ENCODE measurements at regions not wholly inside any gene's neighbourhood (a gene's known extent, or its start where the extent isn't known, plus 50 kb on each side); places are given as distances from the start of the nearest gene placed in this dataset.
A peak's percentile ranks its signal among the peaks of the same experiment; 100 is the strongest.

- peaks cover 6% of the 10 kb centered on the region for H3K36me3 Mint-ChIP-seq
- H3K4me3 Mint-ChIP-seq, result no peak overlapping the region
- H3K27ac Mint-ChIP-seq, result no peak overlapping the region
- H3K27me3 Mint-ChIP-seq, result no peaks in the 10 kb centered on the region
- H3K9me3 Mint-ChIP-seq, result peaks cover 0 to 12% (median 5%) of the 10 kb centered on the region in 3 donors
- peaks cover 0 to 3% (median 0%) of the 10 kb centered on the region in 3 donors for H3K4me1 Mint-ChIP-seq
These were observed 254.8 kb upstream of the PDE4D start for GRCh38 chr5:60148366-60148765.

DNA sequence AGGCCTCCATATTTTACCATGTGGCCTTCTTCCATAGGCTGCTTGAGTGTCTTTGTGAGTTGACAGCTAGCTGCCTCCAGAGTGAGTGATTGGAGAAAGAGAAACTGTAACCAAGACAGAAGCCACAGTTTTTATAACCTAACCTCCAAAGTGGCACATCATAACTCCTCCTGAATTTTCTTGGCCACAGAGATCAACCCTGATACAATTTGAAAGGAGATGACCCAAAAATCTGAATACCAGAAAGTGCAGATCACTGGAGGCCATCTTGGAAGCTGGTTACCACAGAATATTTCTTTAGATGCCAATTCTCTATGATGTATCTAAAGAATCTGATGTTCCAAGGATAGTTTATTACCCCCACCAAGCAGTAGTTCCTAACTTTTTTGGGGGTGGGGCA is 254.3 kb upstream of the PDE4D start:
- no peak overlapping the region for H3K4me3 Mint-ChIP-seq
- H3K36me3 Mint-ChIP-seq, result peaks cover 6% of the 10 kb centered on the region
- no peak overlapping the region for H3K27ac Mint-ChIP-seq
- peaks cover 0 to 12% (median 5%) of the 10 kb centered on the region in 3 donors for H3K9me3 Mint-ChIP-seq
- H3K4me1 Mint-ChIP-seq, result no peaks in the 10 kb centered on the region
- no peaks in the 10 kb centered on the region for H3K27me3 Mint-ChIP-seq

DNA sequence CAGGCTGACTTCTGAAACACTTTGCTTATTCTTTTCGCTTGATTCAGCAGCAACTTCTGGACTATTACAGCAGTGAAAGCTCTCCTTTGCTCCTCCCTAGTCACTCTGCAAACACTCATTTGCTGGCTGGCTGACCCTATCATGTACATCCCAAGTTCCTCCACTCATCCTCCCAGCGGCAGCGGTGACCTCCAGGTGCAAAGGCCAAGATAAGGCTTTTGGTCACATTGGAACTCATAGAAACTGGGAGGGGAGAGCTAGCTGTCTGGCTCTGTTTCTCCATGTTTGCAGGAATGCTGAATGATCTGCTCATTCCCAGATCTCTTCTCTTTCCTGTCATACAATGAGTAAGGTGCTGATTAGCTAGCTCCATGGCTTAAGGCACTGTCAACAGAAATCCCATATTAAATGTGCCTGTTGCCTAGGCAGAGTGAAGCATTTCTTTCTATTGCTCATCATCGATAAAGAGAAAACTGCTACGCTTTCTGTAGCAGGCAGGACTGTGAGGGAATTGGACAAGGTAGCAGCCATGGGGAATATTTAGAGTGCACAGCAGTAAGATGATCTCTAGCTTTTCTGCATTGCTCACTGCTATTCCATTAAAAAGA is 250.5 kb upstream of the PDE4D start:
- peaks cover 8% of the 10 kb centered on the region for H3K36me3 Mint-ChIP-seq
- no peaks in the 10 kb centered on the region for H3K27me3 Mint-ChIP-seq
- no peak overlapping the region for H3K4me3 Mint-ChIP-seq
- peaks cover 0 to 2% (median 2%) of the 10 kb centered on the region in 3 donors for H3K9me3 Mint-ChIP-seq
- H3K4me1 Mint-ChIP-seq, result no peaks in the 10 kb centered on the region
- H3K27ac Mint-ChIP-seq, result no peak overlapping the region

GRCh38 chr5:60141119-60141518 is 247.6 kb upstream of the PDE4D start:
- Mint-ChIP-seq H3K27me3 (no peaks in the 10 kb centered on the region), H3K36me3 (peaks cover 1% of the 10 kb centered on the region), H3K9me3 (peaks cover 0 to 3% (median 0%) of the 10 kb centered on the region in 3 donors), H3K4me3 (no peak overlapping the region), H3K27ac (no peak overlapping the region), H3K4me1 (no peaks in the 10 kb centered on the region)

- H3K27ac Mint-ChIP-seq, result no peak overlapping the region
- H3K4me1 Mint-ChIP-seq, result no peaks in the 10 kb centered on the region
- H3K9me3 Mint-ChIP-seq, result peaks cover 0 to 3% (median 0%) of the 10 kb centered on the region in 3 donors
- H3K4me3 Mint-ChIP-seq, result no peak overlapping the region
- no peaks in the 10 kb centered on the region for H3K36me3 Mint-ChIP-seq
- no peaks in the 10 kb centered on the region for H3K27me3 Mint-ChIP-seq
These were observed 243.3 kb upstream of the PDE4D start for GRCh38 chr5:60136841-60137240.

DNA sequence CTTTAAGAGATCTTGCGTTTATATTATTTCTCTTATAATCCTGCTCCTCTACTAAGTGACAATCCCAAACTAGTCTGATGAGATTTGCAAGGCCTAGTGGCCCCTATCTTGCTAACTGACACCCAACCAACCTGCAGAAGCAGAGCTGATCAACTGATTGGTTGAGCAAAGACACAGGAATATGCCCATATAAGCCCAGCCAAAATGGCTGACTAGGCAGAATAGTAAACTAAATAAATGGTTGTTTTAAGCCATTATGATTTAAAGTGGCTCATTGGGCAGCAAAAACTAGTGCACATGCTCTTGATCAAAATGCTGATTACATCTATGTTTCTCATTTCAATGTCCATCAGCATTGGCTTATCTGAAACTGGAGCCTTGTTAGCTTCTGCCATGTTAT is 238.0 kb upstream of the PDE4D start:
- Mint-ChIP-seq H3K4me1 (no peaks in the 10 kb centered on the region), H3K36me3 (no peaks in the 10 kb centered on the region), H3K4me3 (no peak overlapping the region), H3K27me3 (no peaks in the 10 kb centered on the region), H3K9me3 (peaks cover 0 to 8% (median 2%) of the 10 kb centered on the region in 3 donors), H3K27ac (no peak overlapping the region)

DNA sequence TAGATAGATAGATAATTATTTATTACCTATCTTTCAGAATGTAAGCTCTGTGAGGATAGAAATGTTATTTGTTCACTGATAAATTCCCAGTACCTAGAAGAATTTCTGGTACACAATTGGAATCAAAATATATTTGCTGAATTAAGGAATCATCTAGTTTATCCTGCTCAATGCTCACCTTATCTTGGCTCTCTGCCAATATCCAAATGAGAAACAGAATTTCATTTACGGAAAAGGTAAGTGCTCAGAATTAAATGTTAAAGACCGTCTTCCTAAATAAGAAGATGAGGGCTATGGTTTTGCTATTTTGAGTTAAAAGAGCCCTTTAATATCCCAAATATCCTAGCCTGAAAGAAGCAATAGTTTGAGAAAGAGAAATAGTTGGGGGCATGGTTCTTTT is 232.1 kb upstream of the PDE4D start:
- Mint-ChIP-seq H3K36me3 (no peaks in the 10 kb centered on the region), H3K9me3 (peaks cover 0 to 9% (median 2%) of the 10 kb centered on the region in 3 donors), H3K4me3 (no peak overlapping the region), H3K27me3 (no peaks in the 10 kb centered on the region), H3K4me1 (no peaks in the 10 kb centered on the region), H3K27ac (no peak overlapping the region)

DNA sequence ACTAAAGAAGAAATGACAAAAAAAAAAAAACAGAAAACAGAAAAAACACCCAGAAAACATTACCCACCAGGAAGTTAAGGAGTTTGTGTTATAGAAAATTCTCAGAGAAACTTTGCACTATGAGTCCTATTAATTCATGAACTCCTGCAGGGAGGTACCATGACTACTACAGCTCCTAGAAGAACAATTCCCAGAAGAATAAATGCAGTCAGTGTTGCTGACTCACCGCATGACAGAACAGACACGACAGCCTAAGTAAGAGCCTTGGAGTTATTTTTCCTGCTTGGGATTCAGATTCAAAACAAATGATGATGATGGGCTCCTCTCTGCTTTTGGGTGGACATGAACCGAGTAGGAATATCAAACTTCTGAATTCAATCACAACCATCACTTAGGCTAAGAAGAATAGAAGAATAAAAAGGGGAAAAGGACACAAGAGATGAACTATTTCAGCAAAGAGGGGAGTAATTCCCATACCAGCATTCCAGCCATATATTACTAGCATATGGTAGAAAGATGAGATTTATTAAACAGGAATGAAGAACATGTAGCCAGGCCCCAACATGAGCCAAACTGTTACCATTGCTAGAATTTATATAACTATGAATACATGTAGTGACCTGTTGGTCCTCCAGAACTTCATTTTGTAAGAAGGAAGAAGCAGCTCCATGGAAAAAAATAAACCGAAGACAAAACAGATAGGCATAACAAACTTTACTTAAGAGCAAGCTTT is 209.6 kb upstream of the PDE4D start:
- H3K27ac Mint-ChIP-seq, result no peak overlapping the region
- peaks cover 0 to 4% (median 0%) of the 10 kb centered on the region in 3 donors for H3K4me1 Mint-ChIP-seq
- peaks cover 1% of the 10 kb centered on the region for H3K27me3 Mint-ChIP-seq
- peak overlapping the region in 1 of 4 donors; percentile 41 for H3K4me3 Mint-ChIP-seq
- H3K9me3 Mint-ChIP-seq, result peaks cover 0 to 6% (median 2%) of the 10 kb centered on the region in 3 donors
- peaks cover 3% of the 10 kb centered on the region for H3K36me3 Mint-ChIP-seq

DNA sequence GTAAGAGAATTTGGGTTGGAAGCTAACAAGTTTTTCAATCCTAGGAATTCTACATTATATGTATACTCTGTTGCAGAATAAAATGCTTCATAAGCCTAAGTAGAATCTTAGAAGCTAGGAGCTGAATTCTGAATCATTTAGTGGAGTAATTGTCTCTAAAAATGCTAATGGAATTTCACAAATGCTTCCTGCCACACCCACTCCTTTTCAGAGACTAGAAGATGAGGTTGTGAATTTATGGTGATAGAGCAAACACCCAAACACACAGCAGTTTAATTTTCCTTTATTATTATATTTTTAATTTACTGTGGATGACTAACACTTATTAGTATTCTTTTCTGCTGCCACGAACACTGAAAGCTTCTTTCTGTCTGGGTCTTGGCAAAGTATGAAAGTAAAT is 208.0 kb upstream of the PDE4D start:
- peaks cover 1% of the 10 kb centered on the region for H3K27me3 Mint-ChIP-seq
- H3K4me1 Mint-ChIP-seq, result peaks cover 0 to 4% (median 0%) of the 10 kb centered on the region in 3 donors
- H3K9me3 Mint-ChIP-seq, result peaks cover 0 to 6% (median 2%) of the 10 kb centered on the region in 3 donors
- no peak overlapping the region for H3K27ac Mint-ChIP-seq
- no peak overlapping the region for H3K4me3 Mint-ChIP-seq
- H3K36me3 Mint-ChIP-seq, result peaks cover 3% of the 10 kb centered on the region

DNA sequence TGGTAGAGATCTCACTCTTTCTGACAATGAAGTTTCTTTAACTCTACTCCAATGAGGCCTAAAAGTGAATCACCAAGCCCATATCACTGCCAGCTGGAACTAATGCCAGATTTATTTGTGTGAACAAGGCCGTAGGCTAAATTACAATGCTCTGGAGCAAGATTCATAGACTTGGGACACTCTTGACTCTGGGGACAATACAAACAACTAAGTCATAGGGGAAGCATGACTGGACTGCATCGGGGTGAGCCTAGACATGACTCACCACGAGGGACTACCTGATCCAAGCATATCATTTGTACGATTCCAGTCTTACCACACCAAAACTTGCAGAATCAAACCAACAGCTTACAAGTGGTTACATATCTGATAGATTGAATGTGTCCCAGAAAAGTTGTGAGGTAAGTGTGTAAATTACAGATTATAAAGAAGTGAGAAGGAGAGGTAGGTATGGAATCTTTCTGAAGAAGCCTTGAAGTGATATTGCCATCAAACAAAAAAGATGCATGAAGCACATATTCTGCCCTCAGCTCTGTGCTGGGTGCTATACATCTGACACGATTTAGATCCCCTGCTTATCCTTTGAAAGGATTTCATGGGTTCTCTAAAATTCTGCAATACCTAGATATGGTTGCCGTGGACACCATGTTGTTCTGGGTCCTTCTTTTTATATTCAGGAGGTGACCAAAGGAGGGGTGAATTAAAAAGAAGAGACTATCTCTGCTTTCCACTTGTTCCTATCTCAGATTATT is 199.3 kb upstream of the PDE4D start:
- Mint-ChIP-seq H3K27me3 (no peaks in the 10 kb centered on the region), H3K4me3 (no peak overlapping the region), H3K36me3 (peaks cover 3% of the 10 kb centered on the region), H3K4me1 (no peaks in the 10 kb centered on the region), H3K27ac (no peak overlapping the region), H3K9me3 (peaks cover 0 to 5% (median 3%) of the 10 kb centered on the region in 3 donors)

DNA sequence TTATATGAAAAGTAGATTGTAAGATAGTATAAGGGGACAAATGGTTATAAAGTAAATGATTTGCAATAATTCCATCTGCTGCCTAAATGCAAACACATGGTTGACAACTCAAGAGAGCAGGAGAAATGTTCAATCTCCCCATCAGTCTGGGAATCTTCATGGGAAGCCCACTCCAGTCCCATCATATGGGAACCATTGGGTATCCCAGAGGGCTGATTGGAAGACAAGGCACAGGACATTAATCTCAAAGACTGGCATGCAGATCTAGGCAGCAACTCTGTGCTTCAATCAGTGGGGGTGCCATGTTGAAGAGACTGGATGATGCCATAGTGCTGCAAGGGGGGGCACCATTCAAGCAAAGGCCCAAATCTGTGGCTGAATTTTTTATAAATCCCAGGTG is 193.1 kb upstream of the PDE4D start:
- Mint-ChIP-seq H3K36me3 (no peaks in the 10 kb centered on the region), H3K4me3 (no peak overlapping the region), H3K27ac (no peak overlapping the region), H3K27me3 (peaks cover 1% of the 10 kb centered on the region), H3K4me1 (no peaks in the 10 kb centered on the region), H3K9me3 (peaks cover 0 to 20% (median 15%) of the 10 kb centered on the region in 3 donors)

DNA sequence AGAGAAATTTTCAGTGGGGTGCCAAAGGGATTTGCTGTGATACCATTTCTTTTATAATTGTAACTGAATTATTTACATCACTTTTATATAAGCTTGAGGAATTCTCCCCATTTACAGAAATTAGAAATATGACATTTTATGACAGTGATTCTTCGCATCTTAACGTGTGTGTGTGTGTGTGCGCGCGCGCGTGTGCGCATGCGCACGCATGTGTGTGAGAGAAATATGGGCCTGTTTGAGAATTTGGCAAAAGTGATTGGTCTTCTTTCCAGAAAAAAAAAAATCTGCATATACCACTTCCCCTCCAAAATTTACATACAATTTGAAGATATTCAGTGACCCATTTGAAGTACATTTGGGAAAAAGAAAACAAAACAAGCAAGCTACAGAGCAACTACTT is 190.7 kb upstream of the PDE4D start:
- Mint-ChIP-seq H3K36me3 (no peaks in the 10 kb centered on the region), H3K4me3 (no peak overlapping the region)

DNA sequence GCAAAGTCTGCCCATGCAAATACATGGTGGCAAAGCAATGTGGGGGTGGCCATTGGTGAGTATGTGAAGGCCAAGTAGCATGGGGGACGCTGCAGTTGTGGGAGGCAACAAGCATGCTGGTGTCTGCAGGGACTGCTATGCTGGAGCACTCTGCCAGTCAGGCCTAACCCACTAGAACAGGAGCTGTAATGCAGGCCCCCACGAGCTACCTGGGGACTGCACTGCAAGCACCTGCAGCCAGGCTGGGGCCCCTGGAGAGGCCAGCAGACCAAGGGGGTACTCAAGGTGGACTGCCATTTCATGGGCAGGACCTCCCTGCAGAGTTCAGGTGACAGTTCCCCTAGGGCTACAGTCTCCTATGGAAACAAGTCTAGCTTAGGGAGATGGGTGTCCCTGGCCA is 183.8 kb upstream of the PDE4D start:
- Mint-ChIP-seq H3K9me3 (peaks cover 6 to 46% (median 27%) of the 10 kb centered on the region in 3 donors), H3K27ac (no peak overlapping the region), H3K4me3 (no peak overlapping the region), H3K4me1 (no peaks in the 10 kb centered on the region), H3K27me3 (no peaks in the 10 kb centered on the region), H3K36me3 (peaks cover 2% of the 10 kb centered on the region)

More for the DNA sequence above, 190.7 kb upstream of the PDE4D start:
- peaks cover 1% of the 10 kb centered on the region for H3K27me3 Mint-ChIP-seq
- peaks cover 0 to 30% (median 19%) of the 10 kb centered on the region in 3 donors for H3K9me3 Mint-ChIP-seq
- no peak overlapping the region for H3K27ac Mint-ChIP-seq
- H3K4me1 Mint-ChIP-seq, result no peaks in the 10 kb centered on the region

DNA sequence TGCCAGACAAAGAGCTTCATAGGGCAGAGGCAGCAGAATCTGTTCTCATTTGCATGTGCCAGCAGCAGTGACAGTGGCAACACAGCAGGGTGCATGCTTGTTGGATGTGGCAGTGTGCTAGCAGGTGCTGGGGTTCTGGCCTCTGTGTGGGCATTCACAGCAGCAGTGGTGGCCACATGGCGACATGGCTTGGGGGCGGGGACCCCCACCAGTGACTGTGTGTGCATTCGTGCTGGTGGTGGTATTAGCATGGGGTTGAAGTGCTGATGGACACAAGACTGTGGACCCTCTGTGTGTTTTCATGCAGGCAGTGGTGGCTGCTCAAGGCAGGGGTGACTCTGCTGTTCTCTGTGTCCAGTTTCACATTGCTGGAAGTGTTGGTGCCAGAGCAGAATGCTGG is 183.2 kb upstream of the PDE4D start:
- Mint-ChIP-seq H3K9me3 (peaks cover 6 to 45% (median 27%) of the 10 kb centered on the region in 3 donors), H3K27me3 (no peaks in the 10 kb centered on the region), H3K27ac (no peak overlapping the region), H3K4me3 (no peak overlapping the region), H3K4me1 (no peaks in the 10 kb centered on the region), H3K36me3 (peaks cover 2% of the 10 kb centered on the region)

- Mint-ChIP-seq H3K36me3 (no peaks in the 10 kb centered on the region), H3K4me1 (no peaks in the 10 kb centered on the region), H3K9me3 (peaks cover 5 to 8% (median 6%) of the 10 kb centered on the region in 3 donors), H3K27me3 (no peaks in the 10 kb centered on the region), H3K27ac (no peak overlapping the region), H3K4me3 (no peak overlapping the region)
These were observed 173.0 kb upstream of the PDE4D start for GRCh38 chr5:60066502-60066901.

Measured in IgD-negative memory B cell (primary cell).